GM10266 (cell line): ENCODE measurements at regions not wholly inside any gene's neighbourhood (a gene's known extent, or its start where the extent isn't known, plus 50 kb on each side); places are given as distances from the start of the nearest gene placed in this dataset.
A peak's percentile ranks its signal among the peaks of the same experiment; 100 is the strongest.

Experiments used
- DNase-seq: peaks from one replicate; pipeline ENCODE4 v3.0.0; 2012; ENCODE audit errors: extremely low spot score
- TF ChIP-seq, protein P1 (sequence below): IDR thresholded peaks from 2 replicates; pipeline ENCODE4 v1.5.1; 2012; ENCODE audit warnings: mild to moderate bottlenecking, low read depth; ENCODE audit not compliant: control insufficient read depth, insufficient read depth; ENCODE audit errors: missing control alignments

DNA sequence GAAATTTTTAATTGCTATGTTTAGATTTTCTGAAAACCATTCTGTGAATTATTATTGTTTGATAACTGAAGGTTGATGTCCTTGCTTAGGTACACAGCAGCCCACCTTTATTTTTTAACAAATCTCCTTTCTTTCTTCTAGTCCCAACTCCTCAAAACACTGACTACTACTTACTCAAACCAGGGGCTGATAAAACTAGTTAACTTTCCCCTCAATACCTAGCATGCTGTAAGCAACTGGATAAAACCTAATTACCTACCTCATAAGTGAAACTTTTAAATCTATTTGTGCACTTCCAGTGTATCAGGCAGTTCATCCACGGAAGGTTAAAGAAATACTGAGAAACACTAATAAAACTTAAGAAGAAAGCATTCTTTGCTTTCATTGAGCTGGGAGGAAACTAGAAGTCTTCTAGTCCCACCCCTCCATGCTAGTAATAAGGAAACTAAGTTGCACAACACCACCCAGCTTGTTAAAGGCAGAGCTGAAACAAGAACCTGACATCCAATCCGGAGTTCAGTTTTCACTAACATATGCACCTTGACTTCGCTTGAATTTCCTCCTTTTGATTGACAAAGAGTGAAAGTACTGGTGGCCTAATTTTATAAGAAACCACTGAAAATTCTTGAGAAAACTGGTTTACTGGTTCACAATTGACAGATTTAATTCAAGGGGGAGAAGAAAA lies 180.2 kb upstream of the TET2 start:
- peak; percentile 64 for DNase-seq
- TF ChIP-seq, protein P1, sequence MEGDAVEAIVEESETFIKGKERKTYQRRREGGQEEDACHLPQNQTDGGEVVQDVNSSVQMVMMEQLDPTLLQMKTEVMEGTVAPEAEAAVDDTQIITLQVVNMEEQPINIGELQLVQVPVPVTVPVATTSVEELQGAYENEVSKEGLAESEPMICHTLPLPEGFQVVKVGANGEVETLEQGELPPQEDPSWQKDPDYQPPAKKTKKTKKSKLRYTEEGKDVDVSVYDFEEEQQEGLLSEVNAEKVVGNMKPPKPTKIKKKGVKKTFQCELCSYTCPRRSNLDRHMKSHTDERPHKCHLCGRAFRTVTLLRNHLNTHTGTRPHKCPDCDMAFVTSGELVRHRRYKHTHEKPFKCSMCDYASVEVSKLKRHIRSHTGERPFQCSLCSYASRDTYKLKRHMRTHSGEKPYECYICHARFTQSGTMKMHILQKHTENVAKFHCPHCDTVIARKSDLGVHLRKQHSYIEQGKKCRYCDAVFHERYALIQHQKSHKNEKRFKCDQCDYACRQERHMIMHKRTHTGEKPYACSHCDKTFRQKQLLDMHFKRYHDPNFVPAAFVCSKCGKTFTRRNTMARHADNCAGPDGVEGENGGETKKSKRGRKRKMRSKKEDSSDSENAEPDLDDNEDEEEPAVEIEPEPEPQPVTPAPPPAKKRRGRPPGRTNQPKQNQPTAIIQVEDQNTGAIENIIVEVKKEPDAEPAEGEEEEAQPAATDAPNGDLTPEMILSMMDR: no peak

DNA sequence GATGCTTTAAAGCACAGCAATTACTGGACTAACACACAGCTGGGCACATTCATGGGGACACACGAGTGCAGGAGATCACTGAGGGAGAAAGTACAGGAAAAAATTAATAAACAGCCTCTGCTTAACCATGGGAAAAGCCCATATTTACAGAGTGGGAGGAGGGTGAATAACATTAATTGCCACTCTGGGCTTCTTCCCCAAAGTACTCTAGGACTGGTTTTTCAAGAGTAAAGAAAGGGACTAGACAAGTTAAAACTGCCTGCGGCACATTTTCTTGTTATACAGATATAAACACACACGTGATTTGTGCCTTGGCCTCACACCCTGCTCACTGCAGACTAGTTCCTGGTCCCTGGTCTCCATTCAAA lies 179.7 kb upstream of the TET2 start:
- TF ChIP-seq, protein P1: no peak
- no peak for DNase-seq

DNA sequence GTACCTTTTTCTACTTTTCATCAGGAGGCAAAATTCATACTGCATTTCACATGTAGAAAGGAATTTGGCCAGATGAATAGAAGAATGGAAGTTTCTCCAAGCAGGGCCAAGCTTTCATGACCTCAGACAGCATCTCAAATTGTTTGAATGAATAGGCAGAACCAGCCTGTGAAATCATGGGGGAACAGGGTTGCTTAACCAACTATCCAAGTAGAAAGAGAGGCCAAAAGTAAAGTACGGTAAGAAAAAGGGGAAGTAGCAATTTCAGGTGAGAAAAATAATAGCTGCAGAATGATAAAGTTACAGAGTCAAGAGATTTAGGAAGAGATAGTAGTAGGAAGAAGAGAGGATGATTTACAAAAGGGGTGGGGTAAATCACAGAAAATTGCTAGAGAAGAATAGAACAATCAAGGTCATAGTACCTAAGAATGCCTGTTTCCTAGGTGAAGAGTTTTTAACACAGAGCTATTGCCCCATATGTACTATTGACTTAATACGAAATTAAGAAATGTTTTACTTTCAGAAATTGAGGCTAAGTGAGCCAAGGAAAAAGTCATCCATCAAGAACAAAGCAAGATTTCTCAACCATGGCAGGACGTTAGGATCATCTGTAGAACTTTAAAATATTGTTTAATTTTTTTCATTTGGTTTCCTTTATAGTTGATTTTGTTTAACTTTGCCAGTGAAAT lies 177.1 kb upstream of the TET2 start:
- DNase-seq: no peak
- TF ChIP-seq, protein P1: no peak

DNA sequence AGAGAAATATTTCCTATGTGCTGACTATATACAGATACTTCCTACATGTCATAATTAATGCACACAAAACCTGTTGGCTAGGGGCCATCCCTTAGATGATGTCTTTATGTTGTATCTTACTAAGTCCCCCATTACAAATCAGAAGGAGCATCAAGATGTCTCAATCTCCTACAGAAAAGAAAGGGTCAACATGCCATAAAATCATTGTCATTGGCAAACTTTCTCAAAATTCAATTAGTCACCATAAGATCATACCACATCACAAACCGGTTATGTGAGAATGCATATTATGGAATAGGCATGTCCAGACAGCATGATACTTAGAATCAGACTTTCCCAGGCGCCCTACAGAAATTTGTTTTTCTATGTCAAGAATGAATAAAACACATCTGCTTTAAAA lies 175.2 kb upstream of the TET2 start:
- TF ChIP-seq, protein P1: no peak
- DNase-seq: no peak

DNA sequence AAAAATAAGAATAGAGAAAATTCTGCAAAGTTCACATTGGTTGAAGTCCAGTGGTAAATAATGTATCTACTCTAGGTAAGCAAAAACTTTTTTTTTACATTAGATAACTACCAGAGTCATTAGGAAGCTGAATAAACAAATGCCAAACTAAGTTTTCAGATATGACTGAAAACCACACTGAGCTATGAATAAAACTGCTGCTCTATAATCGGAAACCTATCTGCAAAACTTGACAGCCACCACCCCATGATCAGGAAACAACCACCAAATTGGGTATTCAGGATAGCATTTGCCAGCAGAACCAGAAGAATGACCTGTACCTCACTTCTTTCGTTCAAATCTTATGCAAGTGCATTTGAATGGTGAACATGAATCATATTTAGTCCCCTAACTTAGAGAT lies 173.0 kb upstream of the TET2 start:
- no peak for DNase-seq
- TF ChIP-seq, protein P1: no peak

DNA sequence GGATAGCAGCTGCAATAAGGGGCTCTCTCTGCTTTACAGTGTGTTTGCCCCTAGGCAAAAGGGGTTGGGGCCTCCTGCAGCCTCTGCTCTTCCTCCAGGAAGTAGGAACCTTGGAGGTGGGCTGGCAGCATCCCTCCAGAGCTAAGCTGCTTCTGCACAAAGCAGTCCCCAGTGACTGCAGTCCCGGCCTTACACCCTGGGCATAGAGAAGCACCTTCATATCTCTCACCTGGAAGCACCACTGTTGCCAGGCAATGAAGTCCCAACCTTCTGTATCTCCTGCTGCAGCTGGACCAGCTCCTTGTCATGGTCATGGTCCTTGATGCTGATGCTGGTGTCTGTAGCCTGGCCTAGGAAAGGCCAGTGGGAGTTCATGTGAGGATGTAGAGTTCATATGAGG lies 171.1 kb upstream of the TET2 start:
- TF ChIP-seq, protein P1: no peak
- DNase-seq: no peak

DNA sequence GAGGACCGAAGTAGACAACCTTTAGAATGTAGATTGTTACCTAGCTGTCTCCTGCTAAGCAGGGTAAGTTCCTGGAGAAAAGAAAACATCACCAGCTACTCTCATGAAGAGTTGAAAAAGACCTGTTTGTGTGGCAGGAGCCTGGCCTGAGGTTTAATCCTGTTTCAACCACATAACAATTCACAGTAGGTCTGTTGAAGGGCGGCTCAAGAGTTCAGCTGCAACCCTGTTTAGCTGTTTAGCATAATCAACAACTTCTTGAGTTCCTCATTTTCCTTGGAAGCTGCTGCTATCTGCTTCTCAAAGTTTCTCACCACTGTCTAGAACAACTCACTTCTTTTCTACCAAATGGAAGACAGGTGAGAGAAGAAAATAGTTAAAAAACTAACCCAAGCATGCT lies 170.4 kb upstream of the TET2 start:
- no peak for DNase-seq
- TF ChIP-seq, protein P1: no peak
